ENCODE measurements at regions not wholly inside any gene's neighbourhood (a gene's known extent, or its start where the extent isn't known, plus 50 kb on each side); places are given as distances from the start of the nearest gene placed in this dataset.

DNA sequence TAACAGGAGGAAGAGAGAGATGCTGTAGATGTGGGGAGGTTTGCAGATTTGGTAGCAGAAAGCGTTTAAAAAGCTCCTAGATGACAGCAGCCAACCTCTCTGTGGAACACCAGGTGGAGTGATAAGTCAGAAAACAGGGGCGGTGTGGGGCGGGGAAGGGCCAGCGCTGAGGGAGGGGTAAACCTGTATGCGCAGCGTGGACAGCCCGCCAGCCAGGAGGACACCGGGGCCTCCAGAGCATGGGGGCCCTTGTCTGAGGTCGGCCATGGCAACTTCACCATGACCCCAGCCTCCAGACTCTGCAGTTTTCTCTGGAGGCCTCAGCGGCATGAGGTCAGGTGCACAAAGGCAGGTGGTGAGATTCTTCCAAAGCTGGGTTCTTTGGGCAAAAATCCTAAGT, 423.7 kb downstream of the BRD1 start:
- H3K4me3 Mint-ChIP-seq = no peak overlapping the region
- Histone ChIP-seq H3K27ac (ENCODE audit: low read depth, low read length) (no peak overlapping the region), H3K27me3 (ENCODE audit: insufficient read depth, low read length, poor library complexity, severe bottlenecking) (no peaks in the 10 kb centered on the region), H3K4me3 (ENCODE audit: low read length) (no peak overlapping the region), H3K9me3 (ENCODE audit: low read length) (no peaks in the 10 kb centered on the region), H3K4me1 (ENCODE audit: insufficient read depth, low read length) (no peaks in the 10 kb centered on the region), H3K36me3 (ENCODE audit: insufficient read depth, low read length) (no peaks in the 10 kb centered on the region)
- no peaks in the 10 kb centered on the region for H3K36me3 Mint-ChIP-seq
- ChIA-PET POLR2A (no interaction called here), CTCF (no interaction called here)
- peaks cover 0 to 20% of the 10 kb centered on the region in 2 donors for H3K27me3 Mint-ChIP-seq
- H3K27ac Mint-ChIP-seq = no peak overlapping the region
- no peak for DNase-seq
- peaks cover 0 to 4% (median 0%) of the 10 kb centered on the region in 5 donors for H3K9me3 Mint-ChIP-seq
- no peaks in the 10 kb centered on the region for H3K4me1 Mint-ChIP-seq

DNA sequence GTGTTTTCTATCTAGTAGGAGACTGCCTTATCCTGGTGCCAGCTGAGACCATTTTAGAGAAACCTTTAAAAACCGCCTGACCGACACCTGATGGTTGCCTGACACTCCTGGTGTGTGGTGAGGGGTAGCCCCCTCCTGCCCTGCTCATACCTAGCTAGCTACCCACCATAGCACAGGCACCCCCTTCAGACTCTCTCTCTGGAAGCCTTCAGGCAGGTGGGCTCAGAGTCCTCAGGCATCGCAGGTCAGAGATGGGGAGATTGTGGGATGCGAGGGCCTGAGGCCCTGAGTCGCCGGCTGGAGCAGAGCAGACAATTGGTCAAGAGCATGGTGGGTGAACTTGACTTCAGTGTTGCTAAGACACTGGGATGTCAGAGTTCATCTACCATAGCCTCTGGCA, 424.6 kb downstream of the BRD1 start:
- Histone ChIP-seq H3K4me1 (ENCODE audit: insufficient read depth, low read length) (no peaks in the 10 kb centered on the region), H3K27ac (ENCODE audit: low read depth, low read length) (no peak overlapping the region), H3K27me3 (ENCODE audit: insufficient read depth, low read length, poor library complexity, severe bottlenecking) (no peaks in the 10 kb centered on the region), H3K36me3 (ENCODE audit: insufficient read depth, low read length) (no peaks in the 10 kb centered on the region), H3K9me3 (ENCODE audit: low read length) (no peaks in the 10 kb centered on the region), H3K4me3 (ENCODE audit: low read length) (no peak overlapping the region)
- Mint-ChIP-seq H3K27me3 (peaks cover 0 to 20% of the 10 kb centered on the region in 2 donors), H3K27ac (no peak overlapping the region), H3K4me3 (no peak overlapping the region), H3K36me3 (no peaks in the 10 kb centered on the region), H3K9me3 (peaks cover 0 to 3% (median 0%) of the 10 kb centered on the region in 5 donors), H3K4me1 (no peaks in the 10 kb centered on the region)
- no peak for DNase-seq
- ChIA-PET POLR2A (no interaction called here), CTCF (no interaction called here)

DNA sequence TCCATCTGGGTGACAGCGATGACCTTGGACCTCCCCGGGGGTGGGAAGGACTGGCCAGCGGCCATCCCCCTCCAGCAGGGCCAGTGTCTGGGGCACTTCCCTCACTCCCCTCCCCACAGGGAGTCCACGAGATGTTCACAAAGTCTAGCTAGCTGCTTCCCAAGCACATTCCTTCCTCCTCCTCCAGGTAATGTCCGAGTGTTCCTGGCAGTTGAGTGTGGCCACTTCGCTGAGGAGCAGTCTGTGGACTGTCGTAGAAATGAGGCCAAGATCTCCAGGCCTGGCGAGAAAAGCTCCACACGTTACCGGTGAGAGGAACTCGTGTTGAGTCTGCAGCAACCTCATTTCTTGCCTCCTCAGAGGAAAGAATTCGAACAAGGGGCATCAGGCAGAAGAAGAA, 425.5 kb downstream of the BRD1 start:
- Histone ChIP-seq H3K27me3 (ENCODE audit: insufficient read depth, low read length, poor library complexity, severe bottlenecking) (no peaks in the 10 kb centered on the region), H3K4me1 (ENCODE audit: insufficient read depth, low read length) (no peaks in the 10 kb centered on the region), H3K4me3 (ENCODE audit: low read length) (no peak overlapping the region), H3K27ac (ENCODE audit: low read depth, low read length) (no peak overlapping the region), H3K9me3 (ENCODE audit: low read length) (no peaks in the 10 kb centered on the region), H3K36me3 (ENCODE audit: insufficient read depth, low read length) (no peaks in the 10 kb centered on the region)
- Mint-ChIP-seq H3K36me3 (no peaks in the 10 kb centered on the region), H3K27ac (no peak overlapping the region), H3K4me3 (no peak overlapping the region), H3K27me3 (peaks cover 3 to 25% of the 10 kb centered on the region in 2 donors), H3K9me3 (no peaks in the 10 kb centered on the region), H3K4me1 (no peaks in the 10 kb centered on the region)
- CTCF ChIA-PET = no interaction called here
- no peak for DNase-seq
- POLR2A ChIA-PET = no interaction called here

DNA sequence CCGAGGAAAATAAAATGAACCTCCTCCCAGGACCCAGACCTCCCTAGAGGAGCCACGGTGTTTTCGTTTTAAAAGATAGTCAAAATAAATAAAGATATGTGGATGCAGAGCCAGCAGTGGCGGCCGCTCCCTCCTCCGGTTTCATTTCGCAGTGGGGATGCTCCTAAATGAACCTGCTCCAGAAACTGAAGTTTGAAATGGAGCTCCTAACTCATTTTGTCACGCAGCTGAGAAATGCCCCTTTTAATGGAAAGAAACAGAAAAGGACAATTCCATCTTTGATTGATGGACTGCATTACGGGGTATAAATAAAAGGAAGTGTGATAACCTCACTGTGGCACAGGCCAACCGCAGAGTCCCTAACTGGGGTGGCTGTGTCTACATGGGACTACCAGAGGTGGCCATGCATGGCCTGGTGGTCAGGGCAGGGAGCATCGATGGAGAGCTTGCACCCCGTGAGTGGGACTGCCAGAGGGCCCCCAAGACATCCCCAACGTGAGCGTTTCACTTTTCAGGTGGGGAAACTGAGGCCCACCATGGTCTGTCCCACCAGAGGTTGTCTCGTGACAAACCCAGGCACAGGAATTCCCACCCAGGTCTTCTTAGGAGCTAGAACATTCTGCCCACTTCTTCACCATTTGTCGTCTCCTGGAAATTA, 426.6 kb downstream of the BRD1 start:
- Mint-ChIP-seq H3K4me3 (no peak overlapping the region), H3K27ac (no peak overlapping the region), H3K4me1 (no peaks in the 10 kb centered on the region), H3K9me3 (no peaks in the 10 kb centered on the region), H3K27me3 (peaks cover 3 to 19% of the 10 kb centered on the region in 2 donors), H3K36me3 (no peaks in the 10 kb centered on the region)
- Histone ChIP-seq H3K9me3 (ENCODE audit: low read length) (no peaks in the 10 kb centered on the region), H3K4me1 (ENCODE audit: insufficient read depth, low read length) (no peaks in the 10 kb centered on the region), H3K27me3 (ENCODE audit: insufficient read depth, low read length, poor library complexity, severe bottlenecking) (no peaks in the 10 kb centered on the region), H3K27ac (ENCODE audit: low read depth, low read length) (no peak overlapping the region), H3K36me3 (ENCODE audit: insufficient read depth, low read length) (no peaks in the 10 kb centered on the region), H3K4me3 (ENCODE audit: low read length) (no peak overlapping the region)
- ChIA-PET POLR2A (no interaction called here), CTCF (no interaction called here)
- DNase-seq = no peak

DNA sequence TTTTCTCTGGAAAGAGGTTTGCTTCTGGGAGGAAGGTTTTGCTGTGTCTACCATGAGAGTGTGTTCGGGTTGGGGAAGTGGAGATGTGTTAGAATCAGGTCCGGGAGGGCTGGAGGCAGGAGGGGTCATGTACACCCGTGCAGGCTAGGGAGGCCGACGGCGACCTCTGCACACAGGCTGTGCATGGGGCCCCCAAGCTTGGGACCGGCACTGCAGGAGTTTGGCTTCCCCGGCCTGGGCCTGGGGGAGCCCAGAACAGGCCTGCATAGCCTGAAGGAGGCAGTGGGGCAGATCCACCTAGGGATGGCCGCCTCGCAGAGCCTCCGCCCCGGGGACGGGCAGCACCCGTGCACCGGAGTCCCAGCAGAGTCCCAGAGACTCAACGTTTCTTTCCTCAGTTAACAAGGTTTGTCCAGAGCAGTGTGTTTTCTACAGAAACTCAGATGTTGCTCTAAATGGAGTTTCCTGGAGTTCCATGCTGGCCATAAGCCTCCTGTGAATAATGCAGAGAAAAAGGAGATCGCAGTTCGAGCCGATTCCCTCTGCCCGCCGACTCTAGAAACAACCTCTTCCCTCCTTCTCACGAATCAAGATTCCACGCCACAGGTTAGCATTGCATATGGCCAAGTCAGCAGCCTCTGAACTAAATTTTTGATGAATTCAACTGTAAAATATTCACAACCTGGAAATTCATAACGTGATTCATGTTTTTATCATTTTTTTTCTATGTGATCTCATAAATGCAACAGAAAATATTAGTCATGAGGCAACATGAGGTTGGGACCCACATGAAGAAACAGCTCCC, 427.3 kb downstream of the BRD1 start:
- H3K27me3 ChIP-seq (ENCODE audit: insufficient read depth, low read length, poor library complexity, severe bottlenecking) = no peaks in the 10 kb centered on the region
- no peak overlapping the region for H3K27ac ChIP-seq (ENCODE audit: low read depth, low read length)
- H3K4me1 ChIP-seq (ENCODE audit: insufficient read depth, low read length) = no peaks in the 10 kb centered on the region
- H3K36me3 ChIP-seq (ENCODE audit: insufficient read depth, low read length) = no peaks in the 10 kb centered on the region
- no peaks in the 10 kb centered on the region for H3K9me3 ChIP-seq (ENCODE audit: low read length)
- Mint-ChIP-seq H3K27me3 (peaks cover 3 to 19% of the 10 kb centered on the region in 2 donors), H3K27ac (no peak overlapping the region), H3K36me3 (no peaks in the 10 kb centered on the region), H3K4me1 (no peaks in the 10 kb centered on the region), H3K9me3 (no peaks in the 10 kb centered on the region), H3K4me3 (no peak overlapping the region)
- POLR2A ChIA-PET = no interaction called here
- CTCF ChIA-PET = no interaction called here
- H3K4me3 ChIP-seq (ENCODE audit: low read length) = no peak overlapping the region
- no peak for DNase-seq

DNA sequence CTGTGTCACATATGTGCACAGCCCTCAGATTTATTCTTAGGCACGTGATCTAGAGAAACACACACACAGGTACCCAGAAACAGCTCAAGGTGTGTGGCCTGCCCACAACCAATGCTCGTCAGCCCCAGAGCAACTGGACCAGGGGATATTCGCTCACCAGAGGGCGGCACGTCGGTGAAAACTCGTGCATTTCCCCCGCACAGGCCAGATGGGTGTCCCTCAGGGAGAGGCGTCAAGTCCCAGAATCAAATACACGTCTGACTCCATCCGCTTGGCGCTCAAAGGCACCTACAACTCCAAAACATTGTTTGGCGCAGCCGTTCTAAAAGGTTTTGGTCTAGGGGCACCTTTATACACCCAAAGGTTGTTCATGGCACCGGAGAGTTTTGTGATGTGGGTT, 429.0 kb downstream of the BRD1 start:
- H3K4me3 ChIP-seq (ENCODE audit: low read length) = no peak overlapping the region
- no peaks in the 10 kb centered on the region for H3K27me3 ChIP-seq (ENCODE audit: insufficient read depth, low read length, poor library complexity, severe bottlenecking)
- no peaks in the 10 kb centered on the region for H3K36me3 Mint-ChIP-seq
- H3K27me3 Mint-ChIP-seq = peaks cover 7 to 18% of the 10 kb centered on the region in 2 donors
- DNase-seq = no peak
- no peaks in the 10 kb centered on the region for H3K9me3 Mint-ChIP-seq
- no peaks in the 10 kb centered on the region for H3K36me3 ChIP-seq (ENCODE audit: insufficient read depth, low read length)
- H3K27ac ChIP-seq (ENCODE audit: low read depth, low read length) = no peak overlapping the region
- H3K4me3 Mint-ChIP-seq = no peak overlapping the region
- no peaks in the 10 kb centered on the region for H3K4me1 Mint-ChIP-seq
- POLR2A ChIA-PET = no interaction called here
- no peaks in the 10 kb centered on the region for H3K4me1 ChIP-seq (ENCODE audit: insufficient read depth, low read length)
- CTCF ChIA-PET = no interaction called here
- no peak overlapping the region for H3K27ac Mint-ChIP-seq
- no peaks in the 10 kb centered on the region for H3K9me3 ChIP-seq (ENCODE audit: low read length)

DNA sequence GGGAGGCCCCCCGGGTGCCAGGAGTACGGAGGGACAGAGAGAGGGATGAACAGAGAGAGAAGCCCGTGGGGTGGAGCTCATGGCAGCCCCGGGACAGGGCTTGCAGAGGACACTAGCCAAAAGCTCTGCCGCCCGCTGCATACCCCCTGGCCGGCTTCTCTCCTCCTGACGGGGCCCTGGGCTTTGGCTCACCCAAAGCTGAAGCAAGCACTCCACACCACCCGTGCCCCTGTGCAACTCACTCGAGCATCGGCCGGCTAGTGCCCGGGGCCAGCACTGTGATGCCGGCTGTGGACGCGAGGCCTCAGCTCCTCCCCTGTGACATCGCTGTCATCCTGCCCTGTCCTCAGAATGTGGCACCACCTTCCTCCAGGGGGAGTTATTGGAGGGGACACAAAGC, 429.6 kb downstream of the BRD1 start:
- Mint-ChIP-seq H3K9me3 (no peaks in the 10 kb centered on the region), H3K36me3 (no peaks in the 10 kb centered on the region), H3K27ac (no peak overlapping the region), H3K4me1 (no peaks in the 10 kb centered on the region), H3K27me3 (peaks cover 7 to 17% of the 10 kb centered on the region in 2 donors), H3K4me3 (no peak overlapping the region)
- H3K9me3 ChIP-seq (ENCODE audit: low read length) = no peaks in the 10 kb centered on the region
- ChIA-PET POLR2A (no interaction called here), CTCF (no interaction called here)
- H3K36me3 ChIP-seq (ENCODE audit: insufficient read depth, low read length) = no peaks in the 10 kb centered on the region
- DNase-seq = no peak
- H3K27ac ChIP-seq (ENCODE audit: low read depth, low read length) = no peak overlapping the region
- H3K4me3 ChIP-seq (ENCODE audit: low read length) = no peak overlapping the region
- H3K27me3 ChIP-seq (ENCODE audit: insufficient read depth, low read length, poor library complexity, severe bottlenecking) = no peaks in the 10 kb centered on the region
- no peaks in the 10 kb centered on the region for H3K4me1 ChIP-seq (ENCODE audit: insufficient read depth, low read length)

DNA sequence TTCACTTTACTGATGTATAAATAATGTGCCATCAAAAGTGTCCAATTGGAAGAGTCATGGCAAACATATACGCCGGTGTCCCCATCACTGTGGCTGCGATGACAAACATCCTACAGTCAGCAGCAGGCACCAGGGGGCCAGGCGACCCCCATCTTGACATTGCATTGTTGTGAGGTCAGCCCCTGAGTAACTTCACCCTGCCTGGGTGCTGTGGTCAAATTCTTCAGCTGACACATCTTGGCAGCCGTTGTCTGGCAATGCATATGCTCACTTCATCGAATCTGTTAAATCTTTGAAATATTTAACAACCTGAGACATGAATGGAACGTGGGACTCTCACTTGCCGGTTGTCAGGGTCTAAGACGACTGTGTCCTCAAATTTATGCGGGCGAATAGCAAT, 430.9 kb downstream of the BRD1 start:
- H3K27ac Mint-ChIP-seq = no peak overlapping the region
- ChIA-PET CTCF (no interaction called here), POLR2A (no interaction called here)
- no peaks in the 10 kb centered on the region for H3K36me3 Mint-ChIP-seq
- H3K27me3 Mint-ChIP-seq = peaks cover 14 to 25% of the 10 kb centered on the region in 2 donors
- Histone ChIP-seq H3K27ac (ENCODE audit: low read depth, low read length) (no peak overlapping the region), H3K27me3 (ENCODE audit: insufficient read depth, low read length, poor library complexity, severe bottlenecking) (no peaks in the 10 kb centered on the region), H3K4me3 (ENCODE audit: low read length) (no peak overlapping the region), H3K36me3 (ENCODE audit: insufficient read depth, low read length) (no peaks in the 10 kb centered on the region), H3K4me1 (ENCODE audit: insufficient read depth, low read length) (no peaks in the 10 kb centered on the region), H3K9me3 (ENCODE audit: low read length) (no peaks in the 10 kb centered on the region)
- no peaks in the 10 kb centered on the region for H3K4me1 Mint-ChIP-seq
- H3K4me3 Mint-ChIP-seq = no peak overlapping the region
- peaks cover 0 to under 1% (median 0%) of the 10 kb centered on the region in 5 donors for H3K9me3 Mint-ChIP-seq
- no peak for DNase-seq

Measured in CD8-positive, alpha-beta memory T cell (primary cell).